ENCODE measurements at regions not wholly inside any gene's neighbourhood (a gene's known extent, or its start where the extent isn't known, plus 50 kb on each side); places are given as distances from the start of the nearest gene placed in this dataset.

GRCh38 chr11:92803391-92803790 is 166.1 kb upstream of the MTNR1B start:
- no peak overlapping the region for H3K4me2 ChIP-seq (ENCODE audit: insufficient read depth, low read length)
- H3K4me3 ChIP-seq (ENCODE audit: low read depth in 1 of 2, low read length in 2 of 2): no peak overlapping the region
- DNase-seq: no peak
- no peak for TF ChIP-seq EZH2 (IDR thresholded peaks at IDR 0.05; ENCODE audit: borderline replicate concordance, low read depth, low read length, severe bottlenecking)
- TF ChIP-seq, protein P1, sequence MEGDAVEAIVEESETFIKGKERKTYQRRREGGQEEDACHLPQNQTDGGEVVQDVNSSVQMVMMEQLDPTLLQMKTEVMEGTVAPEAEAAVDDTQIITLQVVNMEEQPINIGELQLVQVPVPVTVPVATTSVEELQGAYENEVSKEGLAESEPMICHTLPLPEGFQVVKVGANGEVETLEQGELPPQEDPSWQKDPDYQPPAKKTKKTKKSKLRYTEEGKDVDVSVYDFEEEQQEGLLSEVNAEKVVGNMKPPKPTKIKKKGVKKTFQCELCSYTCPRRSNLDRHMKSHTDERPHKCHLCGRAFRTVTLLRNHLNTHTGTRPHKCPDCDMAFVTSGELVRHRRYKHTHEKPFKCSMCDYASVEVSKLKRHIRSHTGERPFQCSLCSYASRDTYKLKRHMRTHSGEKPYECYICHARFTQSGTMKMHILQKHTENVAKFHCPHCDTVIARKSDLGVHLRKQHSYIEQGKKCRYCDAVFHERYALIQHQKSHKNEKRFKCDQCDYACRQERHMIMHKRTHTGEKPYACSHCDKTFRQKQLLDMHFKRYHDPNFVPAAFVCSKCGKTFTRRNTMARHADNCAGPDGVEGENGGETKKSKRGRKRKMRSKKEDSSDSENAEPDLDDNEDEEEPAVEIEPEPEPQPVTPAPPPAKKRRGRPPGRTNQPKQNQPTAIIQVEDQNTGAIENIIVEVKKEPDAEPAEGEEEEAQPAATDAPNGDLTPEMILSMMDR (IDR thresholded peaks at IDR 0.05; ENCODE audit: borderline replicate concordance, extremely low read depth, low read length, poor library complexity, severe bottlenecking): no peak
- no peak overlapping the region for H3K9ac ChIP-seq (ENCODE audit: low read depth, low read length)
- H3K36me3 ChIP-seq (ENCODE audit: insufficient read depth, low read length): no peaks in the 10 kb centered on the region
- no peaks in the 10 kb centered on the region for H4K20me1 ChIP-seq (ENCODE audit: insufficient read depth, low read length)
- H3K4me1 ChIP-seq (ENCODE audit: insufficient read depth, low read length): no peaks in the 10 kb centered on the region
- H3K27me3 ChIP-seq (ENCODE audit: insufficient read depth, low read length, poor library complexity): no peaks in the 10 kb centered on the region
- peaks cover 8% of the 10 kb centered on the region for H3K9me3 ChIP-seq (ENCODE audit: insufficient read depth, low read length, severe bottlenecking)
- ATAC-seq (ENCODE audit: insufficient read depth, low read depth): no peak
- H3K79me2 ChIP-seq (ENCODE audit: insufficient read depth, low read length): no peaks in the 10 kb centered on the region
- H3K27ac ChIP-seq (ENCODE audit: low read length): no peak overlapping the region
- no peak overlapping the region for H2AFZ ChIP-seq (ENCODE audit: low read depth, low read length)

- H3K9me3 ChIP-seq (ENCODE audit: insufficient read depth, low read length, severe bottlenecking): peaks cover 3% of the 10 kb centered on the region
- no peak overlapping the region for H3K9ac ChIP-seq (ENCODE audit: low read depth, low read length)
- ATAC-seq (ENCODE audit: insufficient read depth, low read depth) (no peak), DNase-seq (no peak)
- H3K4me1 ChIP-seq (ENCODE audit: insufficient read depth, low read length): no peaks in the 10 kb centered on the region
- H3K27ac ChIP-seq (ENCODE audit: low read length): no peak overlapping the region
- no peaks in the 10 kb centered on the region for H3K79me2 ChIP-seq (ENCODE audit: insufficient read depth, low read length)
- H3K27me3 ChIP-seq (ENCODE audit: insufficient read depth, low read length, poor library complexity): no peaks in the 10 kb centered on the region
- no peaks in the 10 kb centered on the region for H3K36me3 ChIP-seq (ENCODE audit: insufficient read depth, low read length)
- H3K4me2 ChIP-seq (ENCODE audit: insufficient read depth, low read length): no peak overlapping the region
- no peak overlapping the region for H3K4me3 ChIP-seq (ENCODE audit: low read depth in 1 of 2, low read length in 2 of 2)
- H2AFZ ChIP-seq (ENCODE audit: low read depth, low read length): no peak overlapping the region
- no peak for TF ChIP-seq EZH2 (IDR thresholded peaks at IDR 0.05; ENCODE audit: borderline replicate concordance, low read depth, low read length, severe bottlenecking)
- TF ChIP-seq, protein P1 (IDR thresholded peaks at IDR 0.05; ENCODE audit: borderline replicate concordance, extremely low read depth, low read length, poor library complexity, severe bottlenecking): no peak
- no peaks in the 10 kb centered on the region for H4K20me1 ChIP-seq (ENCODE audit: insufficient read depth, low read length)
Observed at GRCh38 chr11:92804388-92804966, 165.0 kb upstream of the MTNR1B start.

DNA sequence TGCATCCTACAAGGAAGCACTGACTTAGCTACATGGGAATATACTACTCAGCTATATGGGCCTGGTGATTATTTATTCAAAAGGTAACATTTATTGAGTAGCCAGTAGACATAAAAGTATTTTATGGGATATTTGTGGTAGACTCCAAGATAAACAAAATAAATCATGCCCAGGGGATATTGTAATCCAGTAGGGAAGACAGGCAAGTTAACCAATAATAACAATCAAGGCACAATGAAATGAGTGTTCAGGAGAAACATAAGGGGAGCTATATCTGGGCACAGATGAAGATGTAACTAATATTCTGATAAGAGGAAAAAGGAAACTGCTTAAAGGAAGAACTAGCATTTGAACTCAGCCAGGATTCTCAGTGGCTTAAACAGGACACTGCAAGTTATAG is 161.4 kb upstream of the MTNR1B start:
- no peaks in the 10 kb centered on the region for H3K79me2 ChIP-seq (ENCODE audit: insufficient read depth, low read length)
- TF ChIP-seq EZH2 (IDR thresholded peaks at IDR 0.05; ENCODE audit: borderline replicate concordance, low read depth, low read length, severe bottlenecking): no peak
- TF ChIP-seq, protein P1 (IDR thresholded peaks at IDR 0.05; ENCODE audit: borderline replicate concordance, extremely low read depth, low read length, poor library complexity, severe bottlenecking): no peak
- no peaks in the 10 kb centered on the region for H3K4me1 ChIP-seq (ENCODE audit: insufficient read depth, low read length)
- no peak overlapping the region for H3K4me3 ChIP-seq (ENCODE audit: low read depth in 1 of 2, low read length in 2 of 2)
- ATAC-seq (ENCODE audit: insufficient read depth, low read depth): no peak
- H3K27me3 ChIP-seq (ENCODE audit: insufficient read depth, low read length, poor library complexity): no peaks in the 10 kb centered on the region
- no peaks in the 10 kb centered on the region for H4K20me1 ChIP-seq (ENCODE audit: insufficient read depth, low read length)
- H3K9ac ChIP-seq (ENCODE audit: low read depth, low read length): no peak overlapping the region
- H3K9me3 ChIP-seq (ENCODE audit: insufficient read depth, low read length, severe bottlenecking): no peaks in the 10 kb centered on the region
- no peaks in the 10 kb centered on the region for H3K36me3 ChIP-seq (ENCODE audit: insufficient read depth, low read length)
- H3K27ac ChIP-seq (ENCODE audit: low read length): no peak overlapping the region
- no peak for DNase-seq
- H3K4me2 ChIP-seq (ENCODE audit: insufficient read depth, low read length): no peak overlapping the region
- no peak overlapping the region for H2AFZ ChIP-seq (ENCODE audit: low read depth, low read length)
